ENCODE measurements at regions not wholly inside any gene's neighbourhood (a gene's known extent, or its start where the extent isn't known, plus 50 kb on each side); places are given as distances from the start of the nearest gene placed in this dataset.

GRCh38 chr12:127414636-127415035 is 852.3 kb upstream of the TMEM132C start:
- TF ChIP-seq CTCF (conservative IDR thresholded peaks at IDR 0.05; ENCODE audit: low read length): no peak
- TF ChIP-seq EZH2phosphoT487 (IDR thresholded peaks at IDR 0.05; ENCODE audit: borderline replicate concordance, low read depth, low read length): no peak
